ENCODE measurements at regions not wholly inside any gene's neighbourhood (a gene's known extent, or its start where the extent isn't known, plus 50 kb on each side); places are given as distances from the start of the nearest gene placed in this dataset.

- no peaks in the 10 kb centered on the region for H3K36me3 ChIP-seq (ENCODE audit: control insufficient read depth, insufficient read depth, low read length)
- DNase-seq (ENCODE audit: low read depth): no peak
- H3K27me3 ChIP-seq (ENCODE audit: control insufficient read depth, insufficient read depth, low read length): no peaks in the 10 kb centered on the region
- TF ChIP-seq CTCF (IDR thresholded peaks at IDR 0.05; ENCODE audit: insufficient read depth, low read length, poor library complexity, severe bottlenecking): no peak
- no peak overlapping the region for H3K4me3 ChIP-seq (ENCODE audit: low read depth, low read length)
Measured at GRCh38 chr4:35966566-35966965, 277.7 kb downstream of the ARAP2 start.

- Histone ChIP-seq H3K27me3 (ENCODE audit: control insufficient read depth, insufficient read depth, low read length) (no peaks in the 10 kb centered on the region), H3K4me3 (ENCODE audit: low read depth, low read length) (no peak overlapping the region), H3K36me3 (ENCODE audit: control insufficient read depth, insufficient read depth, low read length) (no peaks in the 10 kb centered on the region)
- DNase-seq (ENCODE audit: low read depth): peak; percentile 5
- no peak for TF ChIP-seq CTCF (IDR thresholded peaks at IDR 0.05; ENCODE audit: insufficient read depth, low read length, poor library complexity, severe bottlenecking)
Measured at GRCh38 chr4:35970366-35970960, 273.9 kb downstream of the ARAP2 start.

- H3K4me3 ChIP-seq (ENCODE audit: low read depth, low read length): no peak overlapping the region
- no peak for TF ChIP-seq CTCF (IDR thresholded peaks at IDR 0.05; ENCODE audit: insufficient read depth, low read length, poor library complexity, severe bottlenecking)
- no peak for DNase-seq (ENCODE audit: low read depth)
- no peaks in the 10 kb centered on the region for H3K36me3 ChIP-seq (ENCODE audit: control insufficient read depth, insufficient read depth, low read length)
- no peaks in the 10 kb centered on the region for H3K27me3 ChIP-seq (ENCODE audit: control insufficient read depth, insufficient read depth, low read length)
Measured at GRCh38 chr4:35972814-35973213, 271.5 kb downstream of the ARAP2 start.

- H3K27me3 ChIP-seq (ENCODE audit: control insufficient read depth, insufficient read depth, low read length): no peaks in the 10 kb centered on the region
- H3K4me3 ChIP-seq (ENCODE audit: low read depth, low read length): no peak overlapping the region
- TF ChIP-seq CTCF (IDR thresholded peaks at IDR 0.05; ENCODE audit: insufficient read depth, low read length, poor library complexity, severe bottlenecking): no peak
- no peak for DNase-seq (ENCODE audit: low read depth)
- H3K36me3 ChIP-seq (ENCODE audit: control insufficient read depth, insufficient read depth, low read length): no peaks in the 10 kb centered on the region
Measured at GRCh38 chr4:35975617-35976355, 268.5 kb downstream of the ARAP2 start.

GRCh38 chr4:35978551-35978950, 265.8 kb downstream of the ARAP2 start:
- no peak for TF ChIP-seq CTCF (IDR thresholded peaks at IDR 0.05; ENCODE audit: insufficient read depth, low read length, poor library complexity, severe bottlenecking)
- Histone ChIP-seq H3K27me3 (ENCODE audit: control insufficient read depth, insufficient read depth, low read length) (no peaks in the 10 kb centered on the region), H3K36me3 (ENCODE audit: control insufficient read depth, insufficient read depth, low read length) (no peaks in the 10 kb centered on the region), H3K4me3 (ENCODE audit: low read depth, low read length) (no peak overlapping the region)
- DNase-seq (ENCODE audit: low read depth): no peak

- no peaks in the 10 kb centered on the region for H3K27me3 ChIP-seq (ENCODE audit: control insufficient read depth, insufficient read depth, low read length)
- TF ChIP-seq CTCF (IDR thresholded peaks at IDR 0.05; ENCODE audit: insufficient read depth, low read length, poor library complexity, severe bottlenecking): no peak
- no peak for DNase-seq (ENCODE audit: low read depth)
- no peak overlapping the region for H3K4me3 ChIP-seq (ENCODE audit: low read depth, low read length)
- H3K36me3 ChIP-seq (ENCODE audit: control insufficient read depth, insufficient read depth, low read length): no peaks in the 10 kb centered on the region
Measured at GRCh38 chr4:35982318-35982717, 262.0 kb downstream of the ARAP2 start.

Measured in kidney epithelial cell (primary cell).